Neural cell (in vitro differentiated cells): ENCODE measurements at regions not wholly inside any gene's neighbourhood (a gene's known extent, or its start where the extent isn't known, plus 50 kb on each side); places are given as distances from the start of the nearest gene placed in this dataset.

ENCODE experiments used
- EP300 ChIP-seq: fragments of 450-650 bp; conservative IDR thresholded peaks from 2 replicates; pipeline ENCODE4 v1.6.1; 2014; ENCODE audit warnings: antibody characterized with exemption, mild to moderate bottlenecking, moderate library complexity; ENCODE audit not compliant: poor library complexity, severe bottlenecking
- EZH2 ChIP-seq: fragments of 200-600, 300-800 bp; shearing (Covaris generic), sonication (generic); IDR thresholded peaks from 2 replicates; pipeline ENCODE4 v1.6.1; 2014; ENCODE audit warnings: antibody characterized with exemption, low read length, borderline replicate concordance, mild to moderate bottlenecking; ENCODE audit not compliant: insufficient read depth, poor library complexity, severe bottlenecking
- MXI1 ChIP-seq: fragments of 450-650 bp; conservative IDR thresholded peaks from 2 replicates; pipeline ENCODE4 v1.6.1; 2014; ENCODE audit warnings: antibody characterized with exemption, mild to moderate bottlenecking; ENCODE audit not compliant: poor library complexity, severe bottlenecking
- POLR2AphosphoS5 ChIP-seq: IDR thresholded peaks from 2 replicates; pipeline ENCODE4 v1.6.1; 2012
- RAD21 ChIP-seq: fragments of 450-650 bp; conservative IDR thresholded peaks from 2 replicates; pipeline ENCODE4 v1.6.1; 2014; ENCODE audit warnings: antibody characterized with exemption, mild to moderate bottlenecking, moderate library complexity
- REST ChIP-seq: IDR thresholded peaks from 2 replicates; pipeline ENCODE4 v1.6.1; 2012; ENCODE audit warnings: borderline replicate concordance
- SMC3 ChIP-seq: fragments of 450-650 bp; conservative IDR thresholded peaks from 2 replicates; pipeline ENCODE4 v1.6.1; 2014; ENCODE audit warnings: antibody characterized with exemption, mild to moderate bottlenecking, moderate library complexity; ENCODE audit not compliant: poor library complexity
- TAF1 ChIP-seq: IDR thresholded peaks from 2 replicates; pipeline ENCODE4 v1.6.1; 2012; ENCODE audit warnings: low read depth
- TF ChIP-seq, protein P1 (sequence below): fragments of 450-650 bp; IDR thresholded peaks from 2 replicates; pipeline ENCODE4 v1.5.1; 2014; ENCODE audit warnings: antibody characterized with exemption, mild to moderate bottlenecking, moderate library complexity; ENCODE audit not compliant: poor library complexity, severe bottlenecking

GRCh38 chr5:57795203-57795602 lies 312.6 kb upstream of the ACTBL2 start:
- TF ChIP-seq, protein P1, sequence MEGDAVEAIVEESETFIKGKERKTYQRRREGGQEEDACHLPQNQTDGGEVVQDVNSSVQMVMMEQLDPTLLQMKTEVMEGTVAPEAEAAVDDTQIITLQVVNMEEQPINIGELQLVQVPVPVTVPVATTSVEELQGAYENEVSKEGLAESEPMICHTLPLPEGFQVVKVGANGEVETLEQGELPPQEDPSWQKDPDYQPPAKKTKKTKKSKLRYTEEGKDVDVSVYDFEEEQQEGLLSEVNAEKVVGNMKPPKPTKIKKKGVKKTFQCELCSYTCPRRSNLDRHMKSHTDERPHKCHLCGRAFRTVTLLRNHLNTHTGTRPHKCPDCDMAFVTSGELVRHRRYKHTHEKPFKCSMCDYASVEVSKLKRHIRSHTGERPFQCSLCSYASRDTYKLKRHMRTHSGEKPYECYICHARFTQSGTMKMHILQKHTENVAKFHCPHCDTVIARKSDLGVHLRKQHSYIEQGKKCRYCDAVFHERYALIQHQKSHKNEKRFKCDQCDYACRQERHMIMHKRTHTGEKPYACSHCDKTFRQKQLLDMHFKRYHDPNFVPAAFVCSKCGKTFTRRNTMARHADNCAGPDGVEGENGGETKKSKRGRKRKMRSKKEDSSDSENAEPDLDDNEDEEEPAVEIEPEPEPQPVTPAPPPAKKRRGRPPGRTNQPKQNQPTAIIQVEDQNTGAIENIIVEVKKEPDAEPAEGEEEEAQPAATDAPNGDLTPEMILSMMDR = no peak
- no peak for TF ChIP-seq MXI1
- no peak for TF ChIP-seq REST
- TF ChIP-seq POLR2AphosphoS5 = no peak
- TF ChIP-seq EP300 = no peak
- TF ChIP-seq TAF1 = no peak
- no peak for TF ChIP-seq EZH2
- no peak for TF ChIP-seq SMC3
- TF ChIP-seq RAD21 = no peak
